Keratinocyte (primary cell): ENCODE measurements at regions not wholly inside any gene's neighbourhood (a gene's known extent, or its start where the extent isn't known, plus 50 kb on each side); places are given as distances from the start of the nearest gene placed in this dataset.

Source experiments
- DNase-seq: peaks from one replicate; pipeline ENCODE4 v3.0.0-alpha.2; 2011; ENCODE audit warnings: low read depth, missing footprints, low spot score
- FAIRE-seq: peaks from 2 replicates; lab custom pipeline; 2011; peaks lifted over from hg19 to GRCh38; lab: Jason Lieb, UNC
- H2AFZ ChIP-seq: 2 replicates; pipeline ENCODE4 v1.6.0; 2012; ENCODE audit warnings: low read length, control low read depth, inconsistent platforms; ENCODE audit not compliant: control insufficient read depth
- H3K27ac ChIP-seq: 2 replicates; pipeline ENCODE4 v1.5.1; 2011; ENCODE audit warnings: low read length; ENCODE audit not compliant: control insufficient read depth, insufficient read depth
- H3K27me3 ChIP-seq: 3 replicates; pipeline ENCODE4 v1.6.0; 2011; ENCODE audit warnings: low read length; ENCODE audit not compliant: control insufficient read depth, insufficient read depth; ENCODE audit errors: extremely low read depth
- H3K36me3 ChIP-seq, 2 experiments: 2 replicates in 1 of 2; 3 replicates in 1 of 2; pipeline ENCODE4 v1.5.1; 2011; ENCODE audit warnings: low read length in 2 of 2, mild to moderate bottlenecking in 1 of 2; ENCODE audit not compliant: control insufficient read depth in 2 of 2, insufficient read depth in 2 of 2; ENCODE audit errors: extremely low read depth in 1 of 2
- H3K4me1 ChIP-seq: 3 replicates; pipeline ENCODE4 v1.5.1; 2011; ENCODE audit warnings: low read length; ENCODE audit not compliant: control insufficient read depth, insufficient read depth; ENCODE audit errors: extremely low read depth
- H3K4me2 ChIP-seq: 3 replicates; pipeline ENCODE4 v1.6.0; 2011; ENCODE audit warnings: low read depth, low read length; ENCODE audit not compliant: control insufficient read depth, insufficient read depth; ENCODE audit errors: extremely low read depth
- H3K4me3 ChIP-seq, 3 experiments: fragments of 200-600 bp in 1 of 3; sonication (generic) in 1 of 3; 2 replicates in 2 of 3; 3 replicates in 1 of 3; pipeline ENCODE4 v1.5.1; 2011 to 2016; ENCODE audit warnings: low read length in 3 of 3, mild to moderate bottlenecking in 3 of 3, control low read depth in 2 of 3, inconsistent platforms in 1 of 3, low read depth in 1 of 3, mixed read lengths in 1 of 3, mixed run types in 1 of 3, moderate library complexity in 1 of 3; ENCODE audit not compliant: control insufficient read depth in 2 of 3, insufficient read depth in 2 of 3; ENCODE audit errors: extremely low read depth in 1 of 3
- H3K79me2 ChIP-seq: 2 replicates; pipeline ENCODE4 v1.6.0; 2012; ENCODE audit warnings: low read length; ENCODE audit not compliant: control insufficient read depth, insufficient read depth
- H3K9ac ChIP-seq: 3 replicates; pipeline ENCODE4 v1.6.0; 2011; ENCODE audit warnings: low read length; ENCODE audit not compliant: control insufficient read depth, insufficient read depth; ENCODE audit errors: extremely low read depth
- H3K9me1 ChIP-seq: 3 replicates; pipeline ENCODE4 v1.6.0; 2011; ENCODE audit warnings: low read length; ENCODE audit not compliant: control insufficient read depth, insufficient read depth; ENCODE audit errors: extremely low read depth
- H3K9me3 ChIP-seq: 2 replicates; pipeline ENCODE4 v1.5.1; 2012; ENCODE audit warnings: low read depth, low read length; ENCODE audit not compliant: control insufficient read depth
- H4K20me1 ChIP-seq: 3 replicates; pipeline ENCODE4 v1.6.0; 2011; ENCODE audit warnings: low read length; ENCODE audit not compliant: control insufficient read depth, insufficient read depth; ENCODE audit errors: extremely low read depth
- CTCF ChIP-seq, 3 experiments: IDR thresholded peaks in 1 of 3; conservative IDR thresholded peaks in 1 of 3; optimal IDR thresholded peaks in 1 of 3; 2 replicates in 2 of 3; 3 replicates in 1 of 3; pipeline versions ENCODE3 to v1.5.1; 2011; ENCODE audit warnings: low read length in 3 of 3, mild to moderate bottlenecking in 3 of 3, moderate library complexity in 2 of 3, control low read depth in 1 of 3, inconsistent platforms in 1 of 3; ENCODE audit not compliant: insufficient read depth in 2 of 3; ENCODE audit errors: extremely low read depth in 1 of 3
- EZH2 ChIP-seq: IDR thresholded peaks from one replicate; pipeline ENCODE4 v1.6.1; 2012; ENCODE audit warnings: inconsistent platforms, mild to moderate bottlenecking, low read length, moderate library complexity
- dilution Hi-C: fragments of 300-500 bp; cut with MboI; formaldehyde crosslinking; loops from one replicate; pipeline ENCODE4 v1.7.0; 2020; ENCODE audit warnings: low sequenced_read_pairs; ENCODE audit not compliant: extremely low pct_ligation_motif_present

DNA sequence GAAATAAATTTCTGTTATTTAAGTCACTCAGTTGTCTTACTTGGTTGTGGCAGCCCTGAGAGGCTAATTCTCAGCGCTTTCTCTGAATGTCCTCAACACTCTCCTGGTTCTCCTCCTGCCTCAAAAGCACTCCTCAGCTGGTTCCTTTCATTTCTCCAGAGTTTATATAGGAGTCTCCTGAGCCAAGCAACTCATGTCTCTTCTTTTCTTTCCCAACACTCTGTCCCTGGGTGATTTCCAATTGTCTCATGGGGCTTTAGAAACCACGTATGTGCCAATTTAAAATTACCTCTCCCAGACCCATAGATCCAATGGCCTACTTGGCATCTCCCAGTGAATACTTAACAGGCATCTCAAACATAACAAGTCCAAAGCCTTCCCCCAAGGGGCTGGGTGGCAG lies 184.3 kb downstream of the TTC32 start:
- Histone ChIP-seq H3K27me3 (peaks cover 3% of the 10 kb centered on the region), H3K9ac (no peak overlapping the region), H3K9me3 (no peaks in the 10 kb centered on the region), H3K4me1 (no peaks in the 10 kb centered on the region), H3K79me2 (no peaks in the 10 kb centered on the region), H3K4me2 (no peak overlapping the region), H3K27ac (no peak overlapping the region), H2AFZ (no peak overlapping the region), H3K4me3 (no peak overlapping the region), H4K20me1 (no peaks in the 10 kb centered on the region), H3K9me1 (no peaks in the 10 kb centered on the region), H3K36me3 (no peaks in the 10 kb centered on the region)
- DNase-seq (no peak), FAIRE-seq (no peak)
- TF ChIP-seq EZH2 = no peak
- no peak for TF ChIP-seq CTCF (optimal IDR thresholded peaks at IDR 0.05 in 1 of 3, IDR thresholded peaks at IDR 0.05 in 1 of 3, conservative IDR thresholded peaks at IDR 0.05 in 1 of 3; ENCODE audit: extremely low read depth in 1 of 3, insufficient read depth in 2 of 3, low read length in 3 of 3)
- dilution Hi-C loops = no loop called here

DNA sequence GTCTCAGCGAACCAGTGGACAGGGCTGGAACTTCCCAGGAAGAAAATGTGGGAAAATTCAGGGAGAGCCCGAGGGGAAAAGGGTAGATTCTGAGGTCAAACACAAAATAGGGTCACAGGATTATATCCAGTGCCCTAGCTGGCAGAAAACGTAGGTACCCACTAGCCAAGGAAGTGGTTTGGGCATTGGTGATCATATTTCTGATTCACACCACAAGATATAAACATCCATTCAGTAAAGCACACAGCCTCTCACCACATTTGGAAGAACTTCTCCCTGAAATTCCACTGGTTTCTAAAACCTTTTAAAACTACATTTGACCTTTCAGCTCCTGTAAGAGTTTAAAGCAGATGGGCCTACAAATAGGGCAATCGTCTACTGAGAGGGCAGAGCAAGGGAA lies 186.9 kb downstream of the TTC32 start:
- Histone ChIP-seq H4K20me1 (no peaks in the 10 kb centered on the region), H3K36me3 (no peaks in the 10 kb centered on the region), H2AFZ (no peak overlapping the region), H3K9me3 (no peaks in the 10 kb centered on the region), H3K9me1 (no peaks in the 10 kb centered on the region), H3K4me2 (no peak overlapping the region), H3K4me1 (peaks cover 2% of the 10 kb centered on the region), H3K9ac (no peak overlapping the region), H3K4me3 (no peak overlapping the region), H3K79me2 (no peaks in the 10 kb centered on the region), H3K27me3 (peaks cover 2% of the 10 kb centered on the region), H3K27ac (no peak overlapping the region)
- TF ChIP-seq EZH2 (no peak), CTCF (optimal IDR thresholded peaks at IDR 0.05 in 1 of 3, IDR thresholded peaks at IDR 0.05 in 1 of 3, conservative IDR thresholded peaks at IDR 0.05 in 1 of 3; ENCODE audit: extremely low read depth in 1 of 3, insufficient read depth in 2 of 3, low read length in 3 of 3) (no peak)
- FAIRE-seq = no peak
- DNase-seq = no peak
- dilution Hi-C loops = no loop called here
